Pancreas (tissue), 10 donors: ENCODE measurements at regions not wholly inside any gene's neighbourhood (a gene's known extent, or its start where the extent isn't known, plus 50 kb on each side); places are given as distances from the start of the nearest gene placed in this dataset.

ENCODE experiments used
- ATAC-seq, 4 donors: fragments of 200-7000 bp; cut with Tn5 transposase; one replicate each; pipeline versions ENCODE4 v1.8.0 to v1.9.1; 2020; ENCODE audit warnings: mild to moderate bottlenecking in 4 of 4, moderate library complexity in 4 of 4
- DNase-seq, 6 donors: peaks; one replicate each; pipeline ENCODE4 v3.0.0-alpha.2; 2020
- FAIRE-seq: peaks from 2 replicates; lab custom pipeline; 2012; peaks lifted over from hg19 to GRCh38; lab: Jason Lieb, UNC
- H3K27ac ChIP-seq, 4 donors: fragments of 200-600 bp; sonication (generic); 1 replicate in 3 of 4; 2 replicates in 1 of 4; pipeline versions ENCODE4 v1.5.0 to v1.8.0; 2020
- H3K27me3 ChIP-seq, 4 donors: fragments of 200-600 bp; one replicate each; pipeline ENCODE4 v1.8.0; 2021
- H3K36me3 ChIP-seq, 3 donors: fragments of 200-600 bp; sonication (generic) in 1 of 3; one replicate each; pipeline versions ENCODE4 v1.5.0 to v1.8.0; 2020 to 2021
- H3K4me1 ChIP-seq, 3 donors: fragments of 200-600 bp; one replicate each; pipeline ENCODE4 v1.8.0; 2021
- H3K4me3 ChIP-seq, 4 donors: fragments of 200-600 bp; sonication (generic) in 2 of 4; one replicate each; pipeline versions ENCODE4 v1.5.0 to v1.8.0; 2020 to 2021
- H3K9me3 ChIP-seq, 4 donors: fragments of 200-600 bp; one replicate each; pipeline ENCODE4 v1.8.0; 2021
- WGBS, 2 donors: extraction: QIAGEN DNeasy Blood & Tissue Kit; methylation state at CpG; one replicate each; pipeline ENCODE4 v1.1.7; 2013; 5-methylcytosine and 5-hydroxymethylcytosine counted together
- intact Hi-C, 3 donors: fragments of 100-400 bp; cut with DNase I; formaldehyde crosslinking; loops; one replicate each; pipeline versions ENCODE4 v1.11.1 to v1.14.2; 2022
- TF ChIP-seq, protein P1 (sequence below), 4 donors: fragments of 200-600 bp; sonication (generic) in 3 of 4; IDR thresholded peaks; one replicate each; pipeline versions ENCODE4 v1.5.0 to v1.8.0; 2021; ENCODE audit warnings: antibody characterized with exemption in 4 of 4
- donor health status: healthy with polysubstance abuse.
- donor health status: DM: no; HTN: no; CAD: no; lungs with moderate emphysema.
- donor health status: DM: no; HTN: no; CAD: no.
- donor health status: control.
- donor health status: control.
- donor health status: Bipolar disorder and iron deficiency.
- donor health status: DM: yes; HTN: yes; CAD: no.
- donor health status: DM: no; HTN: no; CAD: no.
- donor health status: DM: no; HTN: no; CAD: no.
- donor health status: DM: yes; HTN: yes; CAD: no.

DNA sequence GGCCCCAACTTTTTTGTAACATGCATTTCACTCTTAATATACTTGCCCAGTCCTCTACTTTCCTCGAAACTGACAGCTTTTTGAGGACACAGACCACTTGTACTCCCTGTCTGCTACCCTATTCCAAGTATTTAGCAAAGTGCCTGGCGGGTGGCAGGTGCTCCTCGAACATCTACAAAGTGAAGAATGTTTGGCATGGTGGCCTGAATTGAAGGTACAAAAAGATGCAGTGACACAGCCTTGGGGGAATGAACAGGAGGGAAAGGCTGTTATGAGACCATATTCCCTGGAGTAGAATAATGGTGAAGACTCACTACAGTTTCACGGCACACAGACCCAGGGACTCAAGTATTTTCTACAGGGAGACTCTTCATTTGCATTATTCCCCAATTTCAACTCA lies 590.9 kb downstream of the PRELID2 start:
- WGBS, 2 donors = 93 to 97% methylated on average over 4 of the region's 4 CpGs
- Histone ChIP-seq H3K27me3 (no peaks in the 10 kb centered on the region), H3K4me3 (no peak overlapping the region), H3K27ac (no peak overlapping the region), H3K36me3 (no peaks in the 10 kb centered on the region), H3K4me1 (no peaks in the 10 kb centered on the region), H3K9me3 (no peaks in the 10 kb centered on the region)
- no peak for DNase-seq
- intact Hi-C loops = no loop called here
- TF ChIP-seq, protein P1, sequence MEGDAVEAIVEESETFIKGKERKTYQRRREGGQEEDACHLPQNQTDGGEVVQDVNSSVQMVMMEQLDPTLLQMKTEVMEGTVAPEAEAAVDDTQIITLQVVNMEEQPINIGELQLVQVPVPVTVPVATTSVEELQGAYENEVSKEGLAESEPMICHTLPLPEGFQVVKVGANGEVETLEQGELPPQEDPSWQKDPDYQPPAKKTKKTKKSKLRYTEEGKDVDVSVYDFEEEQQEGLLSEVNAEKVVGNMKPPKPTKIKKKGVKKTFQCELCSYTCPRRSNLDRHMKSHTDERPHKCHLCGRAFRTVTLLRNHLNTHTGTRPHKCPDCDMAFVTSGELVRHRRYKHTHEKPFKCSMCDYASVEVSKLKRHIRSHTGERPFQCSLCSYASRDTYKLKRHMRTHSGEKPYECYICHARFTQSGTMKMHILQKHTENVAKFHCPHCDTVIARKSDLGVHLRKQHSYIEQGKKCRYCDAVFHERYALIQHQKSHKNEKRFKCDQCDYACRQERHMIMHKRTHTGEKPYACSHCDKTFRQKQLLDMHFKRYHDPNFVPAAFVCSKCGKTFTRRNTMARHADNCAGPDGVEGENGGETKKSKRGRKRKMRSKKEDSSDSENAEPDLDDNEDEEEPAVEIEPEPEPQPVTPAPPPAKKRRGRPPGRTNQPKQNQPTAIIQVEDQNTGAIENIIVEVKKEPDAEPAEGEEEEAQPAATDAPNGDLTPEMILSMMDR (IDR thresholded peaks at IDR 0.05) = no peak
- no peak for FAIRE-seq
- no peak for ATAC-seq

DNA sequence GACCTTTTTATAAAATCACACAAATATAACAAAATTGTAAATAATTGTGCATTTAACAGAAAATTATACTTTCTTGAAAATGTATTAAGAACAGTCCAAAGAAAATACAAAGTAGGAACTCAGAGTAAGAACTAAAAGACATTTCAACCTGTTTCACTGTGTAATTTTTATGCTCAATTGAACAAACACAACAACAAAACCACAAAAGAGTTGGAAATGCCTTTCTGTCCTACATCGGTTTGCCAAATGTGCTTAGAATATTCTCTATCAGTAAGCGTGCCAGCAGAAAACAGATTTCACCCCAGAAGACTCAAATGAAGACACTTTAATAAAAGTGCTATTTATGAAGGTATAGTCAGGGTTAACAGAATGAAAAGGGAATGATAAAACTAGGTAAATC lies 592.1 kb downstream of the PRELID2 start:
- intact Hi-C loops = no loop called here
- FAIRE-seq (no peak), ATAC-seq (no peak), DNase-seq (no peak)
- Histone ChIP-seq H3K27ac (no peak overlapping the region), H3K27me3 (no peaks in the 10 kb centered on the region), H3K36me3 (no peaks in the 10 kb centered on the region), H3K4me3 (no peak overlapping the region), H3K4me1 (no peaks in the 10 kb centered on the region), H3K9me3 (no peaks in the 10 kb centered on the region)
- WGBS, 2 donors = 92 to 95% methylated on average over 2 of the region's 2 CpGs
- TF ChIP-seq, protein P1 (IDR thresholded peaks at IDR 0.05) = no peak

DNA sequence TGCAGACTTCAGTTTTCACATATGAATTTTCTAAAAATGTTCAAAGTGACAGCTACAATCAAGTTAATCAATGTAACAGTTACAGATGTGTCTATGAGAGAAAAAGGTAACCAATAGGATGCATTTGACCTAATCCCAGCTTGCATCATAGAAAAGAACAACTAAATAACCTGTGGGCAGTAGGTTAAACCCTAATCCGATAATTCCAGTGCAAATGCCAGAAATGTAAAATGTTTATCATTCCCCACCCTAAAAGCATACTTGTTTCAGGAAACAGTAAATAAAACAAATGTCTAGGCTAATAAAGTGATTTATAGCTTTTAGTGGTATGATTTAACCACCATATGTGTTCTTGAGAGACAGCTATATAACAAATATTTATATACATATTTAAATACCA lies 592.6 kb downstream of the PRELID2 start:
- no peak overlapping the region for H3K4me3 ChIP-seq
- H3K27me3 ChIP-seq = no peaks in the 10 kb centered on the region
- no peak overlapping the region for H3K27ac ChIP-seq
- 93 to 96% methylated on average over 1 of the region's 1 CpG for WGBS, 2 donors
- intact Hi-C loops = no loop called here
- DNase-seq = no peak
- FAIRE-seq = peak; percentile 53
- no peak for ATAC-seq
- H3K36me3 ChIP-seq = no peaks in the 10 kb centered on the region
- no peaks in the 10 kb centered on the region for H3K9me3 ChIP-seq
- no peaks in the 10 kb centered on the region for H3K4me1 ChIP-seq
- TF ChIP-seq, protein P1 (IDR thresholded peaks at IDR 0.05) = no peak

DNA sequence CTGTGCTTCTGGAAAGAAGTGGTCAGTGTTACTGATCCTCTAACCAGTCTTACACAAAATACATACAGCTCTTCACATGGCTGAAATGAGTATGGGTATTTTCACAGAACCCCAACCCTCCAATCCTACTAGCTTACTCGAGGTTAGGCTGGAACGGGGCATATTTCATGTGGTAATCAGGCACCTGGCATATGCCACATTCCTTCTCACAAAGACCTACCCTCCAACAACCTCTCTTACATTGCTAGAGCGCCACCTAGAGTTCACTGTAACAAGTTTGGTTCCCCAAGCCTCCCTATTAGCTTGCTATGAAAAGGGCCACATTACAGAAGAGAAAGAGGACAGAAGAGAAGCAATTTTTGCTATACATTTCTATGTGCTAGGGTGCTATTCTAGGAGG lies 597.3 kb downstream of the PRELID2 start:
- DNase-seq = peak in 4 of 6 donors; percentile 37 to 78 (median 65)
- Histone ChIP-seq H3K4me3 (no peak overlapping the region), H3K27me3 (no peaks in the 10 kb centered on the region), H3K36me3 (no peaks in the 10 kb centered on the region), H3K4me1 (no peaks in the 10 kb centered on the region), H3K9me3 (no peaks in the 10 kb centered on the region), H3K27ac (no peak overlapping the region)
- FAIRE-seq = no peak
- TF ChIP-seq, protein P1 (IDR thresholded peaks at IDR 0.05) = peak; percentile 47 to 71 (median 60)
- ATAC-seq = peak; percentile 95 to 100 (median 98)
- intact Hi-C loops = loop anchor here in 1 of 3 donors (5.0 kb wide), 1 partner anchor 1036 kb away; no protein-coding TSS in a partner anchor
- 8 to 15% methylated on average over 3 of the region's 3 CpGs for WGBS, 2 donors

DNA sequence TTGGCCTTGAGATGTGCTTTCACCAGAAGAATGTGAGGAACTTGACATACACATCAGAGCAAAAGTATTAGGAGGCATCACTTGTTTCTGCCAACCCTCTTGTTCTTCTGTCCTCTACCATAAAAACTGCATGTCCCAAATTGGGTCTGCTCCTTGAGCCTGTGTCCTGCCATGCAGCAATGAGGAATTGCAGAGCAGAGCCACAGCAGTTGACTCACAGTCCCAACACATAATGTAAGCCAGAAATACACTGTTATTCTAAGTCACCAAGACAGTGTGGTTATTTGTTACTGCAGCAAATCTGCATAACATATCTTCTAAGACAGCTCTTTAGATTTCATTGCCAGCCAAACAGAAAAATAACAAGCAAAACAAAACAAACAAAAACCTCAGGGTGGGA lies 598.2 kb downstream of the PRELID2 start:
- Histone ChIP-seq H3K9me3 (no peaks in the 10 kb centered on the region), H3K27me3 (no peaks in the 10 kb centered on the region), H3K4me1 (no peaks in the 10 kb centered on the region), H3K4me3 (no peak overlapping the region), H3K27ac (no peak overlapping the region), H3K36me3 (no peaks in the 10 kb centered on the region)
- ATAC-seq = no peak
- intact Hi-C loops = loop anchor here in 1 of 3 donors (5.0 kb wide), 1 partner anchor 1035 kb away; no protein-coding TSS in a partner anchor
- DNase-seq = no peak
- TF ChIP-seq, protein P1 (IDR thresholded peaks at IDR 0.05) = no peak
- FAIRE-seq = no peak
